PC-9 (cell line): ENCODE measurements at regions not wholly inside any gene's neighbourhood (a gene's known extent, or its start where the extent isn't known, plus 50 kb on each side); places are given as distances from the start of the nearest gene placed in this dataset.
"Not testable (repeated sequence)": the region's sequence is repeated elsewhere in the genome, so short reads cannot be mapped to it uniquely, and the experiment has no call there.

Source experiments
- CTCF ChIP-seq: fragments of 200-600 bp; sonication (generic); conservative IDR thresholded peaks from 2 replicates; pipeline ENCODE4 v1.6.1; 2017; ENCODE audit warnings: mixed run types, antibody characterized with exemption, mild to moderate bottlenecking, moderate library complexity
- EZH2 ChIP-seq: fragments of 200-600 bp; sonication (generic); IDR thresholded peaks from 2 replicates; pipeline ENCODE4 v1.8.0; 2017; ENCODE audit warnings: antibody characterized with exemption, low read depth

GRCh38 chr13:24597906-24598670, 82.1 kb upstream of the ATP12A start:
- TF ChIP-seq CTCF, EZH2: not testable (repeated sequence)
